Transverse colon (tissue), 4 donors: ENCODE measurements at regions not wholly inside any gene's neighbourhood (a gene's known extent, or its start where the extent isn't known, plus 50 kb on each side); places are given as distances from the start of the nearest gene placed in this dataset.

Experiments used
- DNase-seq: peaks from one replicate; pipeline ENCODE4 v3.0.0-alpha.2; 2019
- H3K27ac ChIP-seq, 4 donors: fragments of 200-600 bp; sonication (generic); 2 replicates each; pipeline ENCODE4 v1.5.1; 2016 to 2018; ENCODE audit warnings: inconsistent platforms in 4 of 4
- H3K27me3 ChIP-seq: fragments of 200-600 bp; sonication (generic); 2 replicates; pipeline ENCODE4 v1.5.1; 2017; ENCODE audit warnings: inconsistent platforms
- H3K36me3 ChIP-seq, 4 donors: fragments of 200-600 bp; sonication (generic); 2 replicates each; pipeline ENCODE4 v1.5.1; 2017 to 2019; ENCODE audit warnings: inconsistent platforms in 4 of 4
- H3K4me1 ChIP-seq, 4 donors: fragments of 200-600 bp; sonication (generic); 2 replicates each; pipeline ENCODE4 v1.5.1; 2017 to 2020; ENCODE audit warnings: inconsistent platforms in 4 of 4
- H3K4me3 ChIP-seq, 4 donors: fragments of 200-600 bp; sonication (generic); 1 replicate in 1 of 4; 2 replicates in 3 of 4; pipeline versions ENCODE4 v1.5.1 to v1.6.1; 2017 to 2019; ENCODE audit warnings: inconsistent platforms in 4 of 4
- H3K9me3 ChIP-seq, 2 donors: fragments of 200-600 bp; sonication (generic); 2 replicates each; pipeline ENCODE4 v1.5.1; 2017 to 2019; ENCODE audit warnings: inconsistent platforms in 2 of 2
- EP300 ChIP-seq: sonication (generic); formaldehyde crosslinking; IDR thresholded peaks from one replicate; pipeline ENCODE4 v1.6.1; 2017; ENCODE audit warnings: antibody characterized with exemption, low read depth
- POLR2A ChIP-seq: fragments of 450-650 bp; IDR thresholded peaks from one replicate; pipeline ENCODE4 v1.6.1; 2016; ENCODE audit warnings: antibody characterized with exemption, mild to moderate bottlenecking, moderate library complexity
- POLR2AphosphoS5 ChIP-seq, 3 donors: sonication (generic); formaldehyde crosslinking; IDR thresholded peaks; one replicate each; pipeline ENCODE4 v1.6.1; 2016; ENCODE audit warnings: antibody characterized with exemption in 3 of 3
- WGBS, 2 donors: methylation state at CpG; one replicate each; pipeline ENCODE4 v1.1.5; 2018; ENCODE audit warnings: low coverage in 1 of 2; 5-methylcytosine and 5-hydroxymethylcytosine counted together
- in situ Hi-C, 4 donors: fragments of 200-750 bp; cut with MboI; loops; one replicate each; pipeline versions ENCODE4 v1.15.0 to v1.15.1; 2017; ENCODE audit warnings: low sequenced_read_pairs in 3 of 4, low pct_ligation_motif_present in 1 of 4, low pct_unique_long_range_greater_than_20kb in 1 of 4
- intact Hi-C: fragments of 100-400 bp; cut with DNase I; formaldehyde crosslinking; loops from one replicate; pipeline ENCODE4 v1.15.1; 2023; ENCODE audit warnings: low total_unique reads
- TF ChIP-seq, protein P1 (sequence below), 5 experiments: fragments of 200-600 bp in 3 of 5; fragments of 450-650 bp in 2 of 5; sonication (generic) in 3 of 5; IDR thresholded peaks; 1 replicate in 2 of 5; 2 replicates in 3 of 5; pipeline ENCODE4 v1.5.1; 2016 to 2017; ENCODE audit warnings: antibody characterized with exemption in 5 of 5, inconsistent platforms in 3 of 5, mild to moderate bottlenecking in 2 of 5, moderate library complexity in 1 of 5

DNA sequence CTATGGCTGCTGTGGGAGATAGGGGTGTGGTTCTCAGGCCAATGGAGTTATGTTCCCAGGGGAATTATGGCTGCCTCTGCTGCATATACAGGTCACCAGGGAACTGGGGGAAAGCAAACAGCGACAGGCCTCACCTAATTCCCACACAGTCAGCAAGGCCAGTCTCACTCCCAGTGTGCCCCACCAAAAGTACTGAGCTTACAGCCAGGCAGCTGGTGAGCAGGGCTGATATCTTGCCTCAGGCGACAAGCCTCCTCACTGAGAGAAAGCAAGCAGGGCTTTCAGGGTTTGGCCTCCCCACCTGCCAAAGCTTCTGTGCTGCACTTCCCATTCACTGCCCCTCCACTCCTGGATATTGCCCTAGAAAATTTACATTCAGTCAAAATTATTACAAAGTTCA, 273.8 kb upstream of the TARS1 start:
- no peak for DNase-seq
- no peaks in the 10 kb centered on the region for H3K36me3 ChIP-seq
- in situ Hi-C loops: no loop called here
- no peak overlapping the region for H3K4me3 ChIP-seq
- 84% methylated on average over 2 of the region's 2 CpGs; no CpG with 5 or more reads in 1 of the 2 donors for WGBS, 2 donors
- no peak overlapping the region for H3K27ac ChIP-seq
- intact Hi-C loops: no loop called here
- TF ChIP-seq EP300 (no peak), POLR2AphosphoS5 (IDR thresholded peaks at IDR 0.05) (no peak), POLR2A (no peak)
- TF ChIP-seq, protein P1, sequence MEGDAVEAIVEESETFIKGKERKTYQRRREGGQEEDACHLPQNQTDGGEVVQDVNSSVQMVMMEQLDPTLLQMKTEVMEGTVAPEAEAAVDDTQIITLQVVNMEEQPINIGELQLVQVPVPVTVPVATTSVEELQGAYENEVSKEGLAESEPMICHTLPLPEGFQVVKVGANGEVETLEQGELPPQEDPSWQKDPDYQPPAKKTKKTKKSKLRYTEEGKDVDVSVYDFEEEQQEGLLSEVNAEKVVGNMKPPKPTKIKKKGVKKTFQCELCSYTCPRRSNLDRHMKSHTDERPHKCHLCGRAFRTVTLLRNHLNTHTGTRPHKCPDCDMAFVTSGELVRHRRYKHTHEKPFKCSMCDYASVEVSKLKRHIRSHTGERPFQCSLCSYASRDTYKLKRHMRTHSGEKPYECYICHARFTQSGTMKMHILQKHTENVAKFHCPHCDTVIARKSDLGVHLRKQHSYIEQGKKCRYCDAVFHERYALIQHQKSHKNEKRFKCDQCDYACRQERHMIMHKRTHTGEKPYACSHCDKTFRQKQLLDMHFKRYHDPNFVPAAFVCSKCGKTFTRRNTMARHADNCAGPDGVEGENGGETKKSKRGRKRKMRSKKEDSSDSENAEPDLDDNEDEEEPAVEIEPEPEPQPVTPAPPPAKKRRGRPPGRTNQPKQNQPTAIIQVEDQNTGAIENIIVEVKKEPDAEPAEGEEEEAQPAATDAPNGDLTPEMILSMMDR (IDR thresholded peaks at IDR 0.05): no peak
- no peaks in the 10 kb centered on the region for H3K27me3 ChIP-seq
- no peaks in the 10 kb centered on the region for H3K4me1 ChIP-seq
- peaks cover 6 to 18% of the 10 kb centered on the region in 2 donors for H3K9me3 ChIP-seq

DNA sequence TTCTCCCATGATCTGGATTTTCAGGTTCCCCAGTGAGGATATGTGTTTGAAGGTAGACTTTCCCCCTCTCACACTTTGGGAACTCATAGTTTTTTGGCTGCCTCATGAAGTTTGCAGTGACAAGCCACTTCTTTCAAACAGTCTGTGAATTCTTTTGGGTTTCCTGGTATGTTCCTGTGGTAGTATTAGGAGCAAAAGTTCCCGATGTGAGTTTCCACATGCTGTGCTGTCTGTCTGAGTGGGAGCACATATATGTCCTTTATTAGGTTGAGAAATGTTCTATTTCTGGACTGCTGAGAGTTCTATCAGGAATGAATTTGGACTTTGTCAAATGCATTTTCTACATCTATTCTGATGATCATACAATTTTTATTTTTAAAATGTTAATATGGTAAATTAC, 273.2 kb upstream of the TARS1 start:
- no peak for DNase-seq
- in situ Hi-C loops (no loop called here), intact Hi-C loops (no loop called here)
- H3K4me1 ChIP-seq: no peaks in the 10 kb centered on the region
- TF ChIP-seq EP300: no peak
- 85 to 89% methylated on average over 1 of the region's 1 CpG for WGBS, 2 donors
- peaks cover 6 to 18% of the 10 kb centered on the region in 2 donors for H3K9me3 ChIP-seq
- no peaks in the 10 kb centered on the region for H3K27me3 ChIP-seq
- H3K27ac ChIP-seq: no peak overlapping the region
- H3K4me3 ChIP-seq: no peak overlapping the region
- H3K36me3 ChIP-seq: no peaks in the 10 kb centered on the region

DNA sequence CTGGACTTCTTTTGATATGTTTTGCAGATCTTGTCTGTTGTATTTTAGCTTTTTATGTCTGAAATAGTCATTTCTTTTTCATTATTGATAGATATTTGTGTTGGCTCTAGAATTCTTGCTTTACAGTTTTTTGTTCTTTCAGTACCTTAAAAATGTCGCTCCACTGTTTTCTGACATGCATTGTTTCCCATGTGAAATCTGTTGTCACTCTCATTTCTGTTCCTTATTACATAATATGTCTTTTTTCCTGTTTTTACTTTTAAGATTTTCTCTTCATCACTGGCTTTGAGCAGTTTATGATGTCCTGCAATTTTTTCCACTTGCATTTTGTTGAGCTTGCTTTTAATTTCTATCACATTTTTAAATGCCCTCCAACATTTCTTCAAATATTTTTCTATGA, 270.4 kb upstream of the TARS1 start:
- no peak for TF ChIP-seq POLR2AphosphoS5 (IDR thresholded peaks at IDR 0.05)
- TF ChIP-seq, protein P1 (IDR thresholded peaks at IDR 0.05): no peak
- no peak for TF ChIP-seq EP300
- no peak for TF ChIP-seq POLR2A
- H3K36me3 ChIP-seq: no peaks in the 10 kb centered on the region
- H3K4me3 ChIP-seq: no peak overlapping the region
- intact Hi-C loops (no loop called here), in situ Hi-C loops (no loop called here)
- 64 to 88% methylated on average over 1 of the region's 1 CpG for WGBS, 2 donors
- no peak overlapping the region for H3K27ac ChIP-seq
- H3K9me3 ChIP-seq: peaks cover 6 to 18% of the 10 kb centered on the region in 2 donors
- no peaks in the 10 kb centered on the region for H3K27me3 ChIP-seq
- H3K4me1 ChIP-seq: no peaks in the 10 kb centered on the region
- DNase-seq: no peak

DNA sequence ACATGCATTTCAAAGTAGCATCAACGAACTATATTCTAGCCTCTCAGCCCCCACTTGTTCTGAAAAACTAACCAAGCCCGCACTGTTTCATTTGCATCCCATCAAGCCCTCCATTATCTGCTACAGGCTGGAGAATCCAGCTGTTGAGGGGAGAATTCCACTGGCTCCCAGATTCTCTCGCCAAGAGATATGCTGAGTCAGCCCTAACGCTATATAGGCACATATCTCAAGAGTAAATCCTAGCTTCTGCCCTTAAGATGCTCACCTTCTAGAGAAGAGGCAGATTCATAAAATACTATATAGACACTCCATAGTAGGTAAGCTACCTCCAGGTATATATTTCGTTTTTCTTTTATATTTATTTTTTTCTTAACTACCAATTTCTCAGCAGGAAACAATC, 266.4 kb upstream of the TARS1 start:
- TF ChIP-seq POLR2AphosphoS5 (IDR thresholded peaks at IDR 0.05) (no peak), POLR2A (no peak), EP300 (no peak)
- TF ChIP-seq, protein P1 (IDR thresholded peaks at IDR 0.05): no peak
- Histone ChIP-seq H3K4me3 (no peak overlapping the region), H3K36me3 (no peaks in the 10 kb centered on the region), H3K9me3 (peaks cover 6 to 18% of the 10 kb centered on the region in 2 donors), H3K27ac (no peak overlapping the region), H3K4me1 (no peaks in the 10 kb centered on the region), H3K27me3 (no peaks in the 10 kb centered on the region)
- intact Hi-C loops (no loop called here), in situ Hi-C loops (no loop called here)
- WGBS, 2 donors: 80 to 83% methylated on average over 1 to 5 of the region's 5 CpGs
- DNase-seq: no peak

DNA sequence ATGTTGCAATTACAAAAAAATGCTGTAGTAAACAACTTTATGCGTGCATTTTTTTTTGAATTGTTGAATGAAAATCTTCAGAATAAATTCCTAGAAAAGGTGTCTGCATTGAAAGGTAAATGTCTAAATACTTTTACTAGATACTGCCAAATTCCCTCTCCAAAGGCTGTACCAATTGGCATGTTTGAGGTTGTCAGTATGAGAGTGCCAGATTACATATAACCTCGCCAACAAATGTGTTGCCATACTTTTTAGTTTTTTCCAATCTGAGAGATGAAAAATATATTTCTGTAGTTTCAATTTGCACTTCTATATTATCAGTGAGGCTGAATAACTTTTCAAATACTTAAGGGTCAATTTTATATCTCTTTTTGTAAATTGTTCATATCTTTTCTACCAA, 261.5 kb upstream of the TARS1 start:
- no peaks in the 10 kb centered on the region for H3K27me3 ChIP-seq
- no peak for DNase-seq
- H3K4me1 ChIP-seq: no peaks in the 10 kb centered on the region
- no peaks in the 10 kb centered on the region for H3K9me3 ChIP-seq
- H3K36me3 ChIP-seq: no peaks in the 10 kb centered on the region
- 88 to 91% methylated on average over 2 of the region's 2 CpGs for WGBS, 2 donors
- in situ Hi-C loops: no loop called here
- TF ChIP-seq POLR2AphosphoS5 (IDR thresholded peaks at IDR 0.05) (no peak), POLR2A (no peak), EP300 (no peak)
- TF ChIP-seq, protein P1 (IDR thresholded peaks at IDR 0.05): no peak
- no peak overlapping the region for H3K27ac ChIP-seq
- intact Hi-C loops: no loop called here
- H3K4me3 ChIP-seq: no peak overlapping the region
